CD14-positive monocyte (primary cell): ENCODE measurements at regions not wholly inside any gene's neighbourhood (a gene's known extent, or its start where the extent isn't known, plus 50 kb on each side); places are given as distances from the start of the nearest gene placed in this dataset.
"Not testable (repeated sequence)": the region's sequence is repeated elsewhere in the genome, so short reads cannot be mapped to it uniquely, and the experiment has no call there.

Experiments used
- DNase-seq, 3 donors: peaks; one replicate each; pipeline ENCODE4 v3.0.0-alpha.2; 2011 to 2022
- H2AFZ ChIP-seq: 2 replicates; pipeline ENCODE4 v1.6.0; 2012; ENCODE audit warnings: mild to moderate bottlenecking, low read depth, low read length, inconsistent platforms; ENCODE audit not compliant: insufficient read depth, poor library complexity, severe bottlenecking
- H3K27ac ChIP-seq, 2 donors: 1 replicate in 1 of 2; 2 replicates in 1 of 2; pipeline ENCODE4 v1.5.1; 2012 to 2013; ENCODE audit warnings: low read length in 2 of 2, control low read depth in 1 of 2, inconsistent platforms in 1 of 2, low read depth in 1 of 2, mild to moderate bottlenecking in 1 of 2
- H3K27me3 ChIP-seq, 2 donors: one replicate each; pipeline versions ENCODE4 v1.6.0 to v1.6.1; 2011 to 2013; ENCODE audit warnings: low read length in 2 of 2; ENCODE audit not compliant: control insufficient read depth in 2 of 2, insufficient read depth in 2 of 2
- H3K36me3 ChIP-seq, 2 donors: replicated peaks in 1 of 2; 1 replicate in 1 of 2; 2 replicates in 1 of 2; pipeline versions ENCODE4 v1.5.1 to v1.6.1; 2012 to 2013; ENCODE audit warnings: low read length in 2 of 2, control low read depth in 1 of 2, inconsistent platforms in 1 of 2, mild to moderate bottlenecking in 1 of 2; ENCODE audit not compliant: insufficient read depth in 2 of 2, control insufficient read depth in 1 of 2
- H3K4me1 ChIP-seq, 2 donors: 1 replicate in 1 of 2; 2 replicates in 1 of 2; pipeline versions ENCODE4 v1.5.1 to v1.6.1; 2012 to 2013; ENCODE audit warnings: low read length in 2 of 2, control low read depth in 1 of 2, inconsistent platforms in 1 of 2, mild to moderate bottlenecking in 1 of 2, moderate library complexity in 1 of 2; ENCODE audit not compliant: insufficient read depth in 2 of 2, control insufficient read depth in 1 of 2
- H3K4me2 ChIP-seq: replicated peaks from 2 replicates; pipeline ENCODE3; 2012; ENCODE audit warnings: low read length, moderate library complexity, mild to moderate bottlenecking; ENCODE audit not compliant: poor library complexity, severe bottlenecking; ENCODE audit errors: extremely low read depth
- H3K4me3 ChIP-seq, 3 experiments: fragments of 200-600 bp in 1 of 3; sonication (generic) in 1 of 3; replicated peaks in 1 of 3; 1 replicate in 2 of 3; 2 replicates in 1 of 3; pipeline ENCODE4 v1.5.1; 2011 to 2013; ENCODE audit warnings: low read length in 3 of 3, mild to moderate bottlenecking in 3 of 3, control low read depth in 2 of 3, low read depth in 2 of 3, inconsistent platforms in 1 of 3, moderate library complexity in 1 of 3
- H3K79me2 ChIP-seq: 2 replicates; pipeline ENCODE4 v1.6.0; 2012; ENCODE audit warnings: mild to moderate bottlenecking, control low read depth, inconsistent platforms, low read length, moderate library complexity; ENCODE audit not compliant: insufficient read depth
- H3K9ac ChIP-seq: 2 replicates; pipeline ENCODE4 v1.6.0; 2017; ENCODE audit warnings: low read length, mild to moderate bottlenecking; ENCODE audit not compliant: insufficient read depth, poor library complexity, severe bottlenecking
- H3K9me3 ChIP-seq, 2 donors: replicated peaks in 1 of 2; 1 replicate in 1 of 2; 2 replicates in 1 of 2; pipeline versions ENCODE4 v1.5.1 to v1.6.1; 2012 to 2013; ENCODE audit warnings: low read length in 2 of 2, control low read depth in 1 of 2; ENCODE audit not compliant: control insufficient read depth in 1 of 2, insufficient read depth in 1 of 2
- H4K20me1 ChIP-seq: 2 replicates; pipeline ENCODE4 v1.6.0; 2012; ENCODE audit warnings: mild to moderate bottlenecking, low read length, control low read depth, moderate library complexity; ENCODE audit not compliant: insufficient read depth
- H3K27ac Mint-ChIP-seq, 7 donors: one replicate each; pipeline ENCODE4 v1.8.0; 2020; ENCODE audit warnings: mild to moderate bottlenecking in 7 of 7, mixed read lengths in 7 of 7, moderate library complexity in 6 of 7, inconsistent platforms in 2 of 7
- H3K27me3 Mint-ChIP-seq, 3 donors: one replicate each; pipeline ENCODE4 v1.8.0; 2021 to 2022; ENCODE audit warnings: low read depth in 3 of 3, mild to moderate bottlenecking in 3 of 3, mixed read lengths in 3 of 3, moderate library complexity in 3 of 3, inconsistent platforms in 1 of 3
- H3K36me3 Mint-ChIP-seq, 2 donors: one replicate each; pipeline ENCODE4 v1.8.0; 2020; ENCODE audit warnings: mixed read lengths in 2 of 2, inconsistent platforms in 1 of 2, mild to moderate bottlenecking in 1 of 2
- H3K4me1 Mint-ChIP-seq: one replicate; pipeline ENCODE4 v1.8.0; 2020; ENCODE audit warnings: mild to moderate bottlenecking, mixed read lengths
- H3K4me3 Mint-ChIP-seq, 2 donors: one replicate each; pipeline ENCODE4 v1.8.0; 2020; ENCODE audit warnings: mild to moderate bottlenecking in 2 of 2, mixed read lengths in 2 of 2, moderate library complexity in 1 of 2
- H3K9me3 Mint-ChIP-seq, 7 donors: one replicate each; pipeline ENCODE4 v1.8.0; 2020 to 2022; ENCODE audit warnings: mixed read lengths in 7 of 7, mild to moderate bottlenecking in 6 of 7, moderate library complexity in 6 of 7, inconsistent platforms in 2 of 7
- WGBS: methylation state at CpG from one replicate; pipeline ENCODE4 v1.1.5; 2013; ENCODE audit warnings: missing lambda C conversion rate; ENCODE audit not compliant: insufficient coverage; 5-methylcytosine and 5-hydroxymethylcytosine counted together
- intact Hi-C, 2 donors: fragments of 100-400 bp; cut with micrococcal nuclease; formaldehyde crosslinking; loops; one replicate each; pipeline versions ENCODE4 v1.15.0 to v1.15.1; 2023

DNA sequence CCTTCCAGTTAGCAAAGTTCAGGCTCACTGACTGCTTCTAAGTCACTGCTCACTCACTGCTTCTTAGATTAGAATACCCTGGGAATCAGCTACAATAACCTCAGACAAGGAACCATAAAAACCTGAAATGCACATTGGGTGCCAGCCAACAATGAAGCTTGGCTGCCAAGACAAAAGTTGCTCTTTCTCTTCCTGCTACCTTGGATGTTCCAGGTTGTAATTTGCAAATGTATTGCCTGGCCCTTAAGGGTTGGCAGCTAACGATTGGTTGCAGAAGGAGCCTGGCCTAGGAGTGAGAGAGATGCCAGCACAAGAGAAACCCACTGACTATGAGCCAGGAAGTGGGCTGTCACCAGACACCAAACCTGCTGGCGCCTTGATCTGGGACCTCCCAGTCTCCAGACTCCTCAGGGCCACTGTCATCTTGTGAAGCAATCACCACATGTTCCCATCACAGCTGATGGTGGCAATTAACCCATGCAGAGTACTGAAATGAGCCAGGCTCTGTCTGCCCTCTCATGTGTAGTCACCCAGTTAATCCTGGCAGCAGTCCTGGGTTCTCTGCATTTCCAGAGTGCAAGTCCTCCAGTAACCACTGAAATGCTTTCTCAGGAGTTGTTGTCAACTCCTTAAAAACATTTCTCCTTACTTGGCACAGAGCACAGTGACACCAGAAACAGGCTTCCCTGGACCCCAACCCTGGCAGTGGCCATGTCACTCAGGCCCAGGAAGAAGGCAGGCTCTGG, 240.3 kb upstream of the NPAP1 start:
- H3K9me3 Mint-ChIP-seq = peaks cover 5 to 27% (median 9%) of the 10 kb centered on the region in 7 donors
- H3K4me1 ChIP-seq, H3K36me3 Mint-ChIP-seq, intact Hi-C loops, H3K4me3 Mint-ChIP-seq, H3K9ac ChIP-seq, H3K4me1 Mint-ChIP-seq, H4K20me1 ChIP-seq, H3K27me3 ChIP-seq, H3K27me3 Mint-ChIP-seq, H3K79me2 ChIP-seq, DNase-seq, H3K36me3 ChIP-seq, H3K27ac ChIP-seq, H3K27ac Mint-ChIP-seq, H3K4me2 ChIP-seq, H3K4me3 ChIP-seq, H2AFZ ChIP-seq: not testable (repeated sequence)
- 90% methylated on average over 2 of the region's 2 CpGs for WGBS
- H3K9me3 ChIP-seq = peaks cover 1 to 15% of the 10 kb centered on the region in 2 donors

DNA sequence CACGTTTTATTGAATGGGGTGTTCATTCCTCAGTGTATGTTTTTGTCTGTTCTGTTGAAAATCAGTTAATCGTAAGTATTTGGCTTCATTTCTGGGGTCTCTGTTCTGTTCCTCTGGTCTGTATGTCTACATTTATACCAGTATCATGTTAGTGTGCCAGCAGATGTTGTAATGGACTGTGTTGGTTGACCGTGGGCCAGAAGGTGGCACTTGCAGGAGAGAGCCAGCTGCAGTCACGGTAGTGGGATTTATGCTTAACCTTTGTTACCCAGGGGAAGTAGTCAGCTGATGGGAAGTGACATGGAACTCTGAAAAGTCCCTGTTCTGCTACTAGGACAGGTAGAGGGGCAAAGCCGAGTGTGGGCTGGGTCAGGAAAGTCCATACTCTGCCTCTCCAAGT, 238.3 kb upstream of the NPAP1 start:
- H3K27me3 ChIP-seq, intact Hi-C loops, H3K27ac Mint-ChIP-seq, H3K4me2 ChIP-seq, H3K36me3 Mint-ChIP-seq, H2AFZ ChIP-seq, H3K27ac ChIP-seq, H3K27me3 Mint-ChIP-seq, H3K4me1 Mint-ChIP-seq, H4K20me1 ChIP-seq, H3K4me3 Mint-ChIP-seq, H3K4me3 ChIP-seq, DNase-seq, H3K36me3 ChIP-seq, H3K79me2 ChIP-seq, H3K9ac ChIP-seq, H3K4me1 ChIP-seq: not testable (repeated sequence)
- peaks cover 3 to 24% (median 6%) of the 10 kb centered on the region in 7 donors for H3K9me3 Mint-ChIP-seq
- peaks cover 5 to 12% of the 10 kb centered on the region in 2 donors for H3K9me3 ChIP-seq
- 83% methylated on average over 2 of the region's 5 CpGs for WGBS

DNA sequence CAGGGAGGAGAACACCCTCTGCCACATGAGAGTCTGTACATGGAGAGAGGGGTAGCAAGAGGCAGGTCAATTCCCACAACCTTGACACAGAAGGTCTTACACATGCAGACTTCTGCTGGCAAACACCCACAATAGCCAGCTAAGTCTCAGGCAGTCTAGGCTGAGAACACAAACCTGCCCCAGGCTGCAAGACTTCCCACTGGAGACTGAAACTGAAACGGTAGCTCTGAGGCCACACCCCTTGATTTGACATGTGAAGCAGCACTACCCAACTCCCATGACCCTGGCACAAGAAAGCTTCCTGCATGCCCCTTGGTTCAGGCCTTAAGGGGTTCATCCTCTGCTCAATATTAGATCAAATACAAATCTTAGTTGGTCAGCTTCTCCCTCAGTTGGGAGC, 237.8 kb upstream of the NPAP1 start:
- H3K4me1 ChIP-seq, H3K4me1 Mint-ChIP-seq, intact Hi-C loops, H3K27ac Mint-ChIP-seq, H3K79me2 ChIP-seq, H4K20me1 ChIP-seq, H3K27ac ChIP-seq, DNase-seq, H3K27me3 Mint-ChIP-seq, H3K4me3 Mint-ChIP-seq, H3K27me3 ChIP-seq, H2AFZ ChIP-seq, H3K36me3 Mint-ChIP-seq, H3K36me3 ChIP-seq, H3K9ac ChIP-seq, H3K4me3 ChIP-seq, H3K4me2 ChIP-seq: not testable (repeated sequence)
- H3K9me3 ChIP-seq = peaks cover 5 to 12% of the 10 kb centered on the region in 2 donors
- WGBS = no CpG with 5 or more reads among the region's 1 CpG
- H3K9me3 Mint-ChIP-seq = peaks cover 3 to 23% (median 6%) of the 10 kb centered on the region in 7 donors

GRCh38 chr15:24477107-24478025, 198.2 kb upstream of the NPAP1 start:
- not testable (repeated sequence) for H3K27me3 Mint-ChIP-seq
- H3K9me3 Mint-ChIP-seq = peaks cover 4 to 13% (median 7%) of the 10 kb centered on the region in 7 donors

More at GRCh38 chr15:24477107-24478025, 198.2 kb upstream of the NPAP1 start:
- H4K20me1 ChIP-seq, H3K9me3 ChIP-seq, H3K79me2 ChIP-seq, H3K36me3 Mint-ChIP-seq, H3K4me3 Mint-ChIP-seq, H3K27ac Mint-ChIP-seq, H3K4me1 Mint-ChIP-seq, H3K27me3 ChIP-seq, H3K36me3 ChIP-seq, H2AFZ ChIP-seq, H3K4me3 ChIP-seq, H3K9ac ChIP-seq, H3K27ac ChIP-seq, intact Hi-C loops, H3K4me1 ChIP-seq, H3K4me2 ChIP-seq, DNase-seq: not testable (repeated sequence)
- WGBS = 37% methylated on average over 18 of the region's 49 CpGs
